ENCODE measurements at regions not wholly inside any gene's neighbourhood (a gene's known extent, or its start where the extent isn't known, plus 50 kb on each side); places are given as distances from the start of the nearest gene placed in this dataset.
"Not testable (repeated sequence)": the region's sequence is repeated elsewhere in the genome, so short reads cannot be mapped to it uniquely, and the experiment has no call there.

DNA sequence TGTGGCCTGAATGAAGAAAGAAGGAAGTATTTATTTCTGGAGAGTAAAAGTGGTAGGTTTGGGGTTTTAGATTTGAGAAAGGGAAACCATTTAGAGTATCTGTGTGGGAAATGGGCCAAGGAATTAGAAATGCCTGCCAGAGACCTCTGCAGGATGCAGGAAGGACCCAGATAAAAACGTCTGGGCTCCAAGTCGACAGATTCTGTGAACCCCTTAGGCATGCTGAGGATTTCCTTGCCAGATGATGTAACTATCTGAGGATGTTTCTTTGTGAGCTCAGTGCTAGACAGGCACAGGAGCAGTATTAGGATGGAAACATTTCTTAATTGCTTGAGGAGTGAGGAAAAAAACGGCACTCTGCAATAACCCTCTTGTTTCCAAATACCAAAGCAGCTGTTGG, 251.8 kb upstream of the DMRT1 start:
- DNase-seq (ENCODE audit: low spot score), result no peak

DNA sequence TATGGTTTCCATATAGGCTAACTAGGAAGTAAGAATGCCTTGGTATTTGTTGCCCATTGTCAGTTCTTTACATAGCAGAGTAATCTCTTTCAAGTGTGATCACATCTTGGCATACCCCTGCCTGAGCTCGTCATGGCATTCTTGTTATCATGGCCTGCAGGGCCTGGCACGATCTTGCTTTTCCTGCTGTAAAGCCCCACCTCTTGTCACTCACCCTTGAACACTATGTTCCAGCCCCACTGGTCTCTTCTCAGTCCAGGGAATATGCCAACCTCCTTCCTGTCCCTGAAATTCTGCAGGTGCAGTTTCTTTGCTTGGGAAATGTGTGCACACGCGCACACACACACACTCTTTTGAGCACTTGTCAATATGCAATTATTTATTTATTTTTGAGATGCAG, 250.2 kb upstream of the DMRT1 start:
- DNase-seq (ENCODE audit: low spot score), result no peak

DNA sequence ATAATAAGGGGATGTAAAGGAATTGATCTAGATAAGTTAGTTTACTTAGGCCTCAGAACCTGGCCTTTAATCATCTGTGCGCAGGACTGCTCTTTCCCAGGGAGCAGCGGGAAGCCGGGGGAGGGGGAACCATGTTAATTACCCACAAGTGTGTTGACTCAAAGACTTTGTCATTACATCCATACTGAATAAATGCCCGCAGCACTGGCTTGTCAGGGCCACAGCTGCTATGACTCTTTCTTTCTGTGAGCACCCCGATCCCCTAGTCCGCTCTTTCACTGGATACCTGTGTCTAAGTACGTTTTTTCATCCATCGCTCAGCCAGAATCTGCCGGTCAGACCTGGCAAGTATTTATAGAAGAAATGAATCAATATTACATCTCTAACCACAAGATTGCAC, 249.3 kb upstream of the DMRT1 start:
- no peak for DNase-seq (ENCODE audit: low spot score)

DNA sequence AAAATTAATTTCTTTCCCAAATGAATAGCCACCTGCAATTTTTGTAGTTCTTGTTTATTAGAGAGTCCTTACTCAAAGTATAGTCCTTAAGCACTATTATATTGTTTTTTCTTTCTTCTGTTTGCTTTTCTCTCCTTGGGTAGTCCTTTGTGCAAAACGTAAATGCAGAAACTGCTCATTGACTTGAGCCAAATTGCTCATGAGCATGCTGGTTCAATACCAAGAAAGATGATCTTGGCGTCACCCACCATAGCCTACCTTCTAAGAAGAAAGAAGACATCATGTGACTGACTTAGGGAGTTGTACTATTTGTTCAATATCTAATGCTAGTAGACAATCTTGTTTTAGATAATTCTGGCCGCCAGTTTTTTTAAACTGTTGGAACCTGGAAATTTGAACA, 248.8 kb upstream of the DMRT1 start:
- no peak for DNase-seq (ENCODE audit: low spot score)

DNA sequence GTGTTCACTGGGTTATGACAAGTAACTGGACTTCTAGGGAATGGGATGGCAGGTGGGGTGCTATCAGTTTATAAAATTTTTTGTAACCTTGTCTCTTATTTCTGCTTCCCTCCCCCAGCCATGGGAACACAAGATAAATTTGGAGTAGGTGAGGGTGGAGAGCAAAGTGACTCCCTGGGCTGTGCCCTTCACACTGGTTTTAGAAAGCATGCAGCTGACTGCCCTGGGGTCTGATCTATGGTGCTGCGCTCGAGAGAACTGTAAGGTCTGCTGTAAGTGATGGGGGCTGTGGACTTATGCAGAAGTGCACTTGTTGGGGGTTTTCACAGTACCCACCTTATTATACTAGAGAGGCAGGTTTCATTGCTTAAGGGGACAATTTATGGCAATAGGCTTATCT, 247.7 kb upstream of the DMRT1 start:
- DNase-seq (ENCODE audit: low spot score), result no peak

DNA sequence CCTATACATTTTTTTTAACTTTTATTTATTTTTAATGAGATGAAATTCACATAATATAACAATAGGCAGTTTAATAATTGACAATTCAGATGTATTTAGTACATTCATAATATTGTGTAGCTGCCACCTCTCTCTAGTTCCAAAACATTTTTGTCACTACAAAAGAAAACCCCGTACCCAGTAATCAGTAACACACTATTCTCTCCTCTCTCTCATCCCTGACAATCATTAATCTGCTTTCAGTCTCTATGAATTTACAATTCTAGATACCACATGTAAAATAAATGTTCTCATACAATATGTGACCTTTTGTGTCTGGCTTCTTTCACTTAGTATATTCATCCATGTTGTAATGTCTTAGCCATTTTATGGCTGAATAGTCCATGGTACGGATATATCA, 244.8 kb upstream of the DMRT1 start:
- no peak for DNase-seq (ENCODE audit: low spot score)

DNA sequence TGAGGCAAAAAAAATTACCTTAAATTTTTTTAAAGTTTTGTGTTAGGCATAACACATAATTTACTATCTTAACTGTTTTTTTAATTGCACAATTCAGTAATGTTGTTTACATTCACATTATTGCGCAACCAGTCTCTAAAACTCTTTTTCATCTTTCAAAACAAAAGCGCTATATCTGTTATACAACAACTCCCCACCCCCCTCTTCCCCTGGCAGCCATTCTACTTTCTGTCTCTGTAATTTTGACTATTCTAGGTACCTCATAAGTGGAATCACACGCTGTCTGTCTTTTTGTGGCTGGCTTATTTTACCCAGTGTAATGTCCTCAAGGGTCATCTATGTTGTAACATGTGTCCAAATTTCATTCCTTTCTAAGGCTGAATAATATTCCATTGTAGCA, 241.5 kb upstream of the DMRT1 start:
- DNase-seq (ENCODE audit: low spot score), result no peak

DNA sequence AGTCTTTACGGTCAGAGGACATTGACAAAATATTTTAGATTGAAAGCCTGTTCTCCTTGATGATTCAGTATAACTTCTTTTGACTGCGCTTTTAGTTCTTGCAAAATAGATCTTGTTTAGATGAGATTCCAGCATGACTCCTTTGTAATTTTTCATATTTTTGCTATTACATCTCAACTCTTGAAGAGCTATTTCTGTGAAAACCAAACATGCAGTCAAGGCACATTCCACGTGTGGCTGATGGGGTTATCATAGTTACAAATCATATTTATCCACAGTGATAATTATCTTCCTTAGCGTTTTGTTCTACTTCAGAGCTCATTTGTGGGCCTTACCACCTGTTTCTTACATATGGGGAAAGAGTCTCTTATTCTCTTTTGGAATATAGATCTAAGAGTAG, 238.8 kb upstream of the DMRT1 start:
- no peak for DNase-seq (ENCODE audit: low spot score)

DNA sequence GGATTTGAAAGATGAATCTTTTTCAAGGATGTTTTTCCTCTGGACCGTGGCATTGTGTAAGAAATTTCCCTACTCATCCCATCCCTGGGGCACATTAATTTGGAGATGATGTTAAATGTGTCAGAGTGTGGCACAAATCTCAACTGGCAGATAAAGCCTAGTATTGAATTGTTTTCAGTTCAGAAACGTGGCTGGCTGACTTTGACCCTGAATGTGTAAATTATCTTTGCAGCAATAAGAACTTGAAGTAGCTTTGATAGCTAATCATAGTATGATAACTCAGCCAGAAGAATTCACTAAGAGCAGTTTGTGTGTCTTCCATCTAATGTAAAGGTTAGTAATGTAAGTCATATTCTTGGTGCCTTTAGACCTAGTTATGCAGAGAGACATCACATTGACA, 238.4 kb upstream of the DMRT1 start:
- no peak for DNase-seq (ENCODE audit: low spot score)

DNA sequence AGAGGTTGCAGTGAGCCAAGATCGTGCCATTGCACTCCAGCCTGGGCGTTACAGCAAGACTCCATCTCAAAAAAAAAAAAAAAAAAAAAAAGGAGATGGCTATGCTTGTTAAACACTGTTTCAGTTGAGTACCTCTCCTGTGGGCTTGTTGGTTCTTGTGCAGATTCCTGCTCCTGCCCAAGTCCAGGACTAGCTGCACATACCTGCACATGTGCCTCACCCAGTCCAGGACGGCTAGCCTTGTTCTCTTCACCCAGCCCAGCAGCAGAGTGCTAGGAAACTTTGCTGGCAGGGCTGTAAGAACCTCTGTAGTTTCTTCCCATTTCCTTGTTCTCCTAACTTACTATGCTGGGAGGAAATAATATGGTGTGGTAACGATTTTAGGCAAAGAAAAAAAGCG, 234.1 kb upstream of the DMRT1 start:
- no peak for DNase-seq (ENCODE audit: low spot score)

DNA sequence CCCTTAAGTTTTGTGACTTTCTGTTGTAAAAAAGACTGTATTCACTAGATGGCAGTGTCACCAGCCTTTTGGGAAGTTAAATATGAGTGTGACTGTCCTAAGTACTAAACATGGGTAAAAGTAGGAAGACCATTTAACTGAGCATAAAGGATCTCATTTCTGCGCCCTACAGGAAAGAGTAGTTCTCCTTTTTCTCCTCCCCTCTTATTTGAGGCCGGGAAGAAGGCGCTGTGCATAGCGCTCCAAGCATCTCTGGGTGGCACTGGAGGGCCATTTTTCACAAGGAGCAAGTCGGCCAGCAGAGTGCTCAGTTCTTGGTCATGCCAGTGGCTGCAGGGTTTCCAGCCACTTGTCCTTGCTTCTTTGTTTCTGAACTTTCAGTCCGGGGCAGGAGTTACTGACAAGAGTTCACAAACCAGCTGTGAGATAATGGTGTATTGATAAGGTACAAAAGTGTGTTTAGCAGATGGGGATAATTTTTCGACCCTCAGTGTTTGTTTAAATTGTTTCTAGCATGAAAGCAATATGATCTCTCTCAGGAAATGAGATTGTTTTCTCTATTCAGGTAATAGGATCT, 227.6 kb upstream of the DMRT1 start:
- peak; percentile 87 for DNase-seq (ENCODE audit: low spot score)

DNA sequence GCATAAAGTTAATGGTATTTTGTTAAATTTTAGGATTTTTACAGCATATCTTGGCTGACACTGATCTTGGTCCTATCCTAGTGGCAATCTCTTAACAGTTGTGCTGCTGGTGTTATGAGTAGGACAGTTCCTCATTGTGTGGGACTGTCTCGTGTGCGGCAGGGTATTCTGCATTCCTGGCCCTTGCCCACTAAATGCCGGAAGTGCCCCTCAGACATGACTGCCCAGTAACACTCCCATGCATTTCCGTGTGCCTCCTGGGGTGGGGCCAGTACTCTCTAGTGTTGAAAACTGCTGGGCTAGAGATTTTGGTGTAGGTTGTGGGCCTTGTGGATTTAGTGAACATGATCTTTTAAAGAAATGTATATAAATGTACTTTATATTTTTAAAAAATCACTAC, 227.1 kb upstream of the DMRT1 start:
- peak; percentile 72 for DNase-seq (ENCODE audit: low spot score)

DNA sequence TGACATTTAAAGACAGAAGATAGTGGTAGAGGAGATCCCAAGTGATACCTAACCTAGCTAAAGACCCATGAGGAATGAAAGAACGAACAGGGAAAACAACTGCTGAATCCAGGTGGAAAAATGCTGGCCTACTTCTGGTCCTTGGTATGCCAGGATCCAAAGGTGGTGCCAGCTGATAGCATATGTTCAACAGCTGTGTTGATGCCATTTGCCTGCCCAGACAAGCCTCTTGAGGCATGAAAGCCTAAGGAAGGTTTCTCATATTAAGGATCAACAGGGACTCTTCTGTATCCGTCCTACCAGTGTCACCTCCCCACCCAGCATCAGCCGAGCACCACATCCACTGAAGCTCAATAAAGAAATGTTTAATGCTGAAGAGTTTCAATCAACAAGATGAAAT, 225.7 kb upstream of the DMRT1 start:
- DNase-seq (ENCODE audit: low spot score), result no peak

DNA sequence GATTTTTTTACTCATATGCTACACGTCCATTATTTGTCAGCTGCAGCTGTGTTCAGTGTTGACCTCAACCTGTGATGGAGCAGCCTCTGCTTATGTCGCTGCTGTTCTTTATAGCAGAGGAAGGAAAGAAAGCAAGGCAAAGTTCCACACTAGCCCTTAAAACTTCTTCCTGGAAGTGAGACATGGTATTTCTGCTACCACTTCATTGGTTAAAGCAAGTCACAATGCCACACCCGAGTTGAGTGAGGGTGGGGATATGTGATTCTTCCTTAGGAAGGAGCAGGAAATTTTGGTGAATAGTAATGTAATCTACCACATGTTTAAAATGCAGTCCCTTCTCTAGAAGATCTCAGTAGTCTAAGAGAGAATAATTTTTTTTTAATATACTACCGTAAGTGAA, 224.8 kb upstream of the DMRT1 start:
- DNase-seq (ENCODE audit: low spot score), result no peak

DNA sequence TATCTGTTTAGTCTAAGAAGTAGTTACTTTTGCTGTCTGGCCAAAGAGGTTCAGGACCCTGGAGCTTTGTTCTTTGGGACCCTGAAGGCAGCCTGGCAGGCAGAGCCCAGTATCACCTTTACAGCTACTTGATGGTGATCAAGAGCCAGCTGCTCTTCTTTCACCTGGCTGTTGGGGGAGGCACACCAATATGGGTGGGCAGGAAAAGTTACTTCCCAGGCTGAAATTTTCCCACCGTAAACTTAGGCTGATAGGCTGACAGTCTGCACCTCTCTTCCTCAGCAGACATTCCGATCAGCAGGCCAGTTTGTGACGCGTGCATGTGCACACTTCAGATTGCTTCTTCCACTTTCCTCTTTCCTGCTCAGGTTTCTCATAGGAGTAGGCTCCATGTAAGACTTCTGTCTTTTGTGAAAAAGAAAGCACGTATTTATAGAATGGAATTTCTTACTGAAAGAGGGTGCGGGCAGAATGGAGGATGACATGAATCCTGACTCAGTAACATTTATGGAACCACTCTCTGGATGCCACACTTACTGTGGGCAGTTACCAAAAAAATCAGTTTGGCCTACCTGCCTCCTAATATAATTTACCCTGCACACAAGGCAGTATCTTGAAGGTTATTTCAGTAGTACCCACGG, 223.9 kb upstream of the DMRT1 start:
- DNase-seq (ENCODE audit: low spot score), result no peak

DNA sequence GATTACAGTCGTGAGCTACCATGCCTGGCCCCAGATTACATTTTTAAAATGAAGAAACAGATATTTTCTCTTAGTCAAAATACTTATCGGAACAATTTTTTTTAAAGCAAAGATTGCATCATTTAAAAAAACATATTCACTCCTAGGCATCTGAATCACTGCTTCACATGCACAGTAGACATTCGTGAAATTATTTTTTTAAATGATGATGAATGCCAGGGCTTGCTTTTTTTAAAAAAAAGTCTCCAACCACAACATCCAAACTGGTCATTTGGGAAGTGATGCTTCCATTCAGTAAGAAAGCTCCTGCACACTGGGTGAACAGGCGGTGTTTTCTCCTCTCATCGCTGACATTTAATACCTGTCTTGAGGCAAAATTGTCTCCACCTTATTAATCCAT, 223.0 kb upstream of the DMRT1 start:
- no peak for DNase-seq (ENCODE audit: low spot score)

DNA sequence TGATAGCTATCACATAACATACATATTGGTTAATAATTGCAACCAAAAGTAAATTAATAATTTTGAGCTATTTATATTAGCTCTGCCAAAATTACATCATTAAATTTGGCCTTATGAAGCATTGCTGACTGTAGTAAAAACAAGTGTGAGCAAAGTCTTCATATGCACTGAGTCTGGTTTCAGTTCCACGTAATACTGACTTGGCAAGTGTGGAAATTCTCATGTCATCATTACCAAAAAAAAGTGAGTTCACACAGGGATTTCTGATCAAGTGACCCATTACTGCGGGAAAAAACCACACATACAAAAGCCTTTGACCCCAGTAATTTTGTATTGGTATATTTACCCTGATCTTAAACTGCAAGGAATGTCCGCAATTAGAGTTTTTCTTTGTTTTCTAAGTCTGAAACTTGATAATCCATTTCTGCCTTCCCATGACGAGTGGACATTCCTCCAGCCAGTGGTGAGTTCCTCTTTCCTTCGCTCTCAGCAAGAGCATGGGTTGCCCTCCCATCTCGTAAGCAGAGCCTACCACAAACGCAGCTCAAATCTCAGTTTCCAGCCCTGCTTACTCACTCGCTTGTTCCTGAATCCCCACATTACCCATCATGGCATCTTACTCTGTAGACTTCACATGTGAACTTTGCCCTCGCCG, 220.2 kb upstream of the DMRT1 start:
- DNase-seq (ENCODE audit: low spot score), result no peak

DNA sequence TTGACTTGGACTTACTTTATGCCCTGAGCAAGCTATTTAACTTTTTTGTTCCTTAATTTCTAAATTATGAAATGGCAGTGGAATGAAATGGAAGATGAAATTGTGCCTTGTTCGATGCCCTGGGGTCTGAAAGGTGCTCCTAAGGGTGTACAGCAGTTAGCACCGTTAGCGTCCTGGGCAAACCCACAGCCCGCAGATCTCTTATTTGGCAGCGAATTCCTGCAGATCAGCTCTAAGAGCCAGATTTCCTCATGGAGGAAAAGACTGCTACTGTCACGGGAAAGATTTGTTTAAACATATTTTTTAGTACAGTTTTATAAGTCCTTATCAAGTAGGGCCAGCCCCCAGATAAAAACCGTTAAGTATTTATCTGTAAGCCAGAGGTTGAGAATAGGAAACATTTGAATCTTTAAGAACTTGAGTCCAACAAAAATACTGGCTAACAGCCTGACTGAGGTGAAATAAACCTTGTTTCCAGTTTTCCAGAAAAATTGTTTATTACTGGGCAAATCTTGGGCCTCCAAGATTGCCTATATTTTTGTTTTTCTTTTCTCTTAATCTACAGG, 216.5 kb upstream of the DMRT1 start:
- DNase-seq (ENCODE audit: low spot score), result no peak

DNA sequence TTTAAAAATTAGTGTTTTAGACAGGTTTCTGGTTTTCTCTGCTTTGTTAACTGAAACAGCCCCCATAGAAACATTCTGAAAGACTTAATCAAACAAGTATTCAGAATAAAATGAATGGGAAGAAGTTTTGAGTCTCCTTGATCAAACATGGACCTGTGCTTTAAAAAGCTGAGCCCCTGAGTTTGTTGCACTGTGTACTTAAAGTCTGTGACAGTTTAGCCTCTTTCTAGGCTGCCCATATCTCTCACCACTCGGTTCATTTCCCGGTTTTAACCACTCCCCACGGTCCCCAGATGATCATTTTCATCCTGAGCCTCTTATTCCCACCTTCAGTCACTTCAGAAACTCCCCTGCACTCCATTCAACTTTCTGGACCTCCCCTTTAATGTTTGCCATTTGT, 215.9 kb upstream of the DMRT1 start:
- no peak for DNase-seq (ENCODE audit: low spot score)

DNA sequence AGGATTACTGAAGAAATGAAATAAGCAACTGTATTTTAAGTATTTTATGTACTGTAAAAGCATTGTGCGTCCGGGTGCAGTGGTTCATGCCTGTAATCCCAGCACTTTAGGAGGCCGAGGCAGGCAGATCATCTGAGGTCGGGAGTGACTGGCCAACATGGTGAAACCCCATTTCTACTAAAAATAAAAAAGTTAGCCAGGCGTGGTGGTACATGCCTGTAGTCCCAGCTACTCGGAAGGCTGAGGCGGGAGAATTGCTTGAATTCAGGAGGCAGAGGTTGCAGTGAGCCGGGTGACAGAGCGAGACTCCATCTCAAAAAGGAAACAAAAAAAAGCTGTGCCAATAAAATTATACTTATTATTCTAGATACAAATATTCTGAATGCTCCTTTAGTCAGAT, 215.4 kb upstream of the DMRT1 start:
- DNase-seq (ENCODE audit: low spot score), result not testable (repeated sequence)

DNA sequence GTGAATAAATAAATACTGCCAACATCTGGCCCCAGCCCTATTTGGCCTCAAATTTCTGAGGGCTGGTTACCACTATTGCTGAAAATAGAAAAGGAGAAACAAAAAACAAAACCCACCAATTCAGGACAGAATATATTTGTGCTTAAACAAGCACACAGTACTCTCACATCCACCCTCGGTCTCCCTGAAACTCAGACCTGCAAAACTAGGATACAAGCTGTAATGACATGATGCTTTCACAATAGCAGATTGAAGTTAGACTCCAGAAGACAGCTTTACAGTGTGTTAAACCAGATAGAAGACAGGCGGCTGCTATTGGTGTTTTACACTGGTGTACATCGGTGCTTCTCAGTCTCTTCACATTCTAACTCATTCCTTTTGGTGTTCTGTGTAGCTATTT, 214.9 kb upstream of the DMRT1 start:
- DNase-seq (ENCODE audit: low spot score), result no peak

DNA sequence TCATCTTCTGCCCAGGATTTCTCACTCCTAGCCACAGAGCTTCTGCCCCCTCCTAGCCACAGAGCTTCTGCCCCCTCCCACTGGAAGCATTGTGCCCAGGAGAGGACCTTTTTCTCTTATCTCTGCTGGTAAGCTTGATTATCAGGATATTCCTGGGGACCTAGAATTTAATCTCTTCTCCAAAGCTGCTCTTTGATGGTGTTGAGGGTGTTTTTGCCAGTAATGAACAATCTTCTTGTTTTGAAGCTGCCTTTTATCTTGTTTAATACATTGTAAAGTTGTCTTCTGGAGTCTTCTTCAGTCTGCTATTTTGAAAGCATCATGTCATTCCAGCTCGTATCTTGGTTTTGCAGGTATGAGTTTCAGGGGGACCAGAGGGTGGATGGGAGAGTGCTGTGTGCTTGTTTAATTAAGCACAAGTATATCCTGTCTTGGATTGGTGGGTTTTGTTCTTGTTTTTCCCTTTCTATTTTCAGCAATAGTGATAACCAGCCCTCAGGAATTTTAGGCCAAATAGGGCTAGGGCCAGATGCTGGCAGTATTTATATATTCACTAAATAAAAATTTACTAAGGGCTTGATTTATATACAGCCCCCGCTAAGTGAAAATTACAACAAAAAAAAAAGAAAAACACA, 214.0 kb upstream of the DMRT1 start:
- DNase-seq (ENCODE audit: low spot score), result no peak

DNA sequence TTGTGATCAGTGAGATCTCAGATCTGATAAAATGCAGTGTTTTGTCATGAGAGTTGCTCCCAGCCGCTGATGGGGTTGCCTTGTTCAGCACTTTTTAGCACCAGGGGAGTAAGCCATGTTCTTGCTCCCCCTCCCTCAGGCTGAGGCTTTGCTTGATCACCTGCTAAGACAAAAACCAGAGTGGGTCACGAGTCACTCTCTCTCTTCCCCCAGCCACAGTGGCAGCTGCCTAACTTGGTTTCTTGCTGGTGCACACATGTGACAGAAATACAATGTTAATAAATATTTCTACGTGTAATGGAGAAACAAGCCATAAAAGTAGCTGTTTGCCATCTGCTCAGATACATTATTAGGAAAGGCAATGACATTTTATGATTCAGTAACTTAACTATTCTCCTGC, 212.4 kb upstream of the DMRT1 start:
- no peak for DNase-seq (ENCODE audit: low spot score)
